H9 (cell line): ENCODE measurements at regions not wholly inside any gene's neighbourhood (a gene's known extent, or its start where the extent isn't known, plus 50 kb on each side); places are given as distances from the start of the nearest gene placed in this dataset.

Experiments used
- DNase-seq: peaks from one replicate; pipeline ENCODE4 v3.0.0-alpha.2; 2017
- H2AFZ ChIP-seq: one replicate; pipeline ENCODE4 v1.6.1; 2013; ENCODE audit warnings: mild to moderate bottlenecking, low read length, control low read depth, moderate library complexity
- H2AK5ac ChIP-seq: 2 replicates; pipeline ENCODE4 v1.6.1; 2013; ENCODE audit warnings: low read length, control low read depth, mixed read lengths; ENCODE audit not compliant: insufficient read length
- H2BK120ac ChIP-seq: one replicate; pipeline ENCODE4 v1.6.1; 2013; ENCODE audit warnings: low read depth, mild to moderate bottlenecking, low read length, control low read depth, inconsistent platforms; ENCODE audit not compliant: poor library complexity, severe bottlenecking
- H2BK12ac ChIP-seq: 2 replicates; pipeline ENCODE4 v1.6.1; 2013; ENCODE audit warnings: low read length, control low read depth, mixed read lengths, low read depth; ENCODE audit not compliant: insufficient read length
- H2BK15ac ChIP-seq: 2 replicates; pipeline ENCODE4 v1.6.1; 2013; ENCODE audit warnings: low read depth, low read length, control low read depth
- H2BK20ac ChIP-seq: one replicate; pipeline ENCODE4 v1.6.1; 2013; ENCODE audit warnings: low read depth, mild to moderate bottlenecking, low read length, control low read depth, inconsistent platforms; ENCODE audit not compliant: poor library complexity, severe bottlenecking
- H2BK5ac ChIP-seq: 2 replicates; pipeline ENCODE4 v1.6.1; 2013; ENCODE audit warnings: low read length, control low read depth, mixed read lengths; ENCODE audit not compliant: insufficient read length
- H3K14ac ChIP-seq: 2 replicates; pipeline ENCODE4 v1.6.1; 2013; ENCODE audit warnings: low read length, control low read depth; ENCODE audit not compliant: insufficient read depth
- H3K18ac ChIP-seq: 2 replicates; pipeline ENCODE4 v1.6.1; 2013; ENCODE audit warnings: low read depth, mild to moderate bottlenecking, mixed read lengths, low read length, control low read depth; ENCODE audit not compliant: insufficient read length
- H3K23ac ChIP-seq: 2 replicates; pipeline ENCODE4 v1.6.1; 2013; ENCODE audit warnings: low read length, control low read depth, mixed read lengths, low read depth; ENCODE audit not compliant: insufficient read length
- H3K23me2 ChIP-seq: 2 replicates; pipeline ENCODE4 v1.6.1; 2013; ENCODE audit warnings: low read depth, mild to moderate bottlenecking, mixed read lengths, low read length, control low read depth; ENCODE audit not compliant: insufficient read length, poor library complexity, severe bottlenecking
- H3K27ac ChIP-seq: 2 replicates; pipeline ENCODE4 v1.5.1; 2013; ENCODE audit warnings: low read length, control low read depth, mixed read lengths, low read depth; ENCODE audit not compliant: insufficient read length
- H3K27me3 ChIP-seq: 2 replicates; pipeline ENCODE4 v1.6.1; 2013; ENCODE audit warnings: low read length, control low read depth, inconsistent platforms; ENCODE audit not compliant: insufficient read depth
- H3K4ac ChIP-seq: 2 replicates; pipeline ENCODE4 v1.6.1; 2013; ENCODE audit warnings: low read depth, mild to moderate bottlenecking, control low read depth, inconsistent platforms, low read length, moderate library complexity
- H3K4me1 ChIP-seq: 2 replicates; pipeline ENCODE4 v1.6.1; 2013; ENCODE audit warnings: low read length, control low read depth, inconsistent platforms; ENCODE audit not compliant: insufficient read depth
- H3K4me2 ChIP-seq: 2 replicates; pipeline ENCODE4 v1.6.1; 2013; ENCODE audit warnings: low read length, control low read depth, mixed read lengths; ENCODE audit not compliant: insufficient read length, insufficient read depth
- H3K56ac ChIP-seq: 2 replicates; pipeline ENCODE4 v1.6.1; 2013; ENCODE audit warnings: low read depth, mild to moderate bottlenecking, mixed read lengths, low read length, control low read depth; ENCODE audit not compliant: insufficient read length
- H3K79me1 ChIP-seq: 2 replicates; pipeline ENCODE4 v1.6.1; 2013; ENCODE audit warnings: low read depth, mild to moderate bottlenecking, moderate library complexity, low read length, control low read depth, inconsistent platforms; ENCODE audit not compliant: insufficient read depth, poor library complexity, severe bottlenecking
- H3K79me2 ChIP-seq: 2 replicates; pipeline ENCODE4 v1.6.1; 2013; ENCODE audit warnings: low read length, control low read depth, inconsistent platforms; ENCODE audit not compliant: insufficient read depth
- H3K9ac ChIP-seq: 2 replicates; pipeline ENCODE4 v1.6.1; 2013; ENCODE audit warnings: low read length, control low read depth, mixed read lengths; ENCODE audit not compliant: insufficient read length; ENCODE audit errors: extremely low read depth
- H3K9me3 ChIP-seq: one replicate; pipeline ENCODE4 v1.6.1; 2013; ENCODE audit warnings: low read depth, low read length, inconsistent platforms; ENCODE audit not compliant: control insufficient read depth
- H3T11ph ChIP-seq: one replicate; pipeline ENCODE4 v1.6.1; 2013; ENCODE audit warnings: mild to moderate bottlenecking, low read length, control low read depth, inconsistent platforms
- H4K20me1 ChIP-seq: one replicate; pipeline ENCODE4 v1.6.1; 2013; ENCODE audit not compliant: control insufficient read depth, insufficient read length, insufficient read depth
- H4K5ac ChIP-seq: 2 replicates; pipeline ENCODE4 v1.6.1; 2013; ENCODE audit warnings: low read depth, mild to moderate bottlenecking, mixed read lengths, low read length, control low read depth; ENCODE audit not compliant: insufficient read length
- H4K8ac ChIP-seq: replicated peaks from 2 replicates; pipeline ENCODE4 v1.6.1; 2013; ENCODE audit warnings: low read length, control low read depth, mixed read lengths, low read depth; ENCODE audit not compliant: insufficient read length
- H4K91ac ChIP-seq: 2 replicates; pipeline ENCODE4 v1.6.1; 2013; ENCODE audit warnings: low read depth, mild to moderate bottlenecking, moderate library complexity, mixed read lengths, low read length, control low read depth; ENCODE audit not compliant: insufficient read length
- H3K27ac Mint-ChIP-seq, 3 experiments: 2 replicates in 2 of 3; 3 replicates in 1 of 3; pipeline ENCODE4 v1.8.0; 2020 to 2021; ENCODE audit warnings: mixed read lengths in 3 of 3, mild to moderate bottlenecking in 1 of 3, moderate library complexity in 1 of 3
- H3K27me3 Mint-ChIP-seq: 2 replicates; pipeline ENCODE4 v1.8.0; 2021; ENCODE audit warnings: low read depth, mild to moderate bottlenecking, moderate library complexity, mixed read lengths
- H3K36me3 Mint-ChIP-seq, 3 experiments: 2 replicates in 2 of 3; 3 replicates in 1 of 3; pipeline ENCODE4 v1.8.0; 2020 to 2021; ENCODE audit warnings: low read depth in 3 of 3, mixed read lengths in 3 of 3; ENCODE audit not compliant: insufficient read depth in 1 of 3
- H3K4me1 Mint-ChIP-seq, 2 experiments: 2 replicates each; pipeline ENCODE4 v1.8.0; 2020; ENCODE audit warnings: mixed read lengths in 2 of 2
- H3K4me3 Mint-ChIP-seq, 2 experiments: 2 replicates in 1 of 2; 3 replicates in 1 of 2; pipeline ENCODE4 v1.8.0; 2020 to 2021; ENCODE audit warnings: mild to moderate bottlenecking in 2 of 2, mixed read lengths in 2 of 2, moderate library complexity in 1 of 2
- H3K9me3 Mint-ChIP-seq, 2 experiments: 2 replicates in 1 of 2; 3 replicates in 1 of 2; pipeline ENCODE4 v1.8.0; 2020; ENCODE audit warnings: mild to moderate bottlenecking in 2 of 2, mixed read lengths in 2 of 2, moderate library complexity in 1 of 2
- CTCF ChIP-seq: fragments of 200-600 bp; sonication (generic); conservative IDR thresholded peaks from 3 replicates; pipeline ENCODE4 v1.8.0; 2021; ENCODE audit warnings: antibody characterized with exemption, mild to moderate bottlenecking
- WGBS: extraction: QIAGEN DNeasy Blood & Tissue Kit; methylation state at CpG from one replicate; pipeline ENCODE4 v1.1.7; 2013; ENCODE audit warnings: missing lambda C conversion rate, low lambda C conversion rate, mixed read lengths; ENCODE audit not compliant: insufficient read length; ENCODE audit errors: extremely low coverage; 5-methylcytosine and 5-hydroxymethylcytosine counted together

GRCh38 chr21:25214676-25215075, 392.6 kb downstream of the MRPL39 start:
- no peak overlapping the region for H3K56ac ChIP-seq
- H3K79me2 ChIP-seq, result no peaks in the 10 kb centered on the region
- no peak overlapping the region for H2AFZ ChIP-seq
- H2BK20ac ChIP-seq, result no peak overlapping the region
- no peaks in the 10 kb centered on the region for H3K4me1 ChIP-seq
- no peak overlapping the region for H2BK15ac ChIP-seq
- no peak overlapping the region for H2AK5ac ChIP-seq
- H3K4me2 ChIP-seq, result no peak overlapping the region
- no peaks in the 10 kb centered on the region for H3K79me1 ChIP-seq
- no peaks in the 10 kb centered on the region for H3K27me3 Mint-ChIP-seq
- DNase-seq, result no peak
- no peak overlapping the region for H2BK12ac ChIP-seq
- no peak overlapping the region for H3K27ac Mint-ChIP-seq
- H3K27me3 ChIP-seq, result no peaks in the 10 kb centered on the region
- H3K9me3 ChIP-seq, result no peaks in the 10 kb centered on the region
- no peak overlapping the region for H4K91ac ChIP-seq
- H4K20me1 ChIP-seq, result no peaks in the 10 kb centered on the region
- H3K4me3 Mint-ChIP-seq, result no peak overlapping the region
- H3K9ac ChIP-seq, result no peak overlapping the region
- no peak overlapping the region for H3K18ac ChIP-seq
- no peak overlapping the region for H3K23ac ChIP-seq
- peaks cover 0 to 2% (median 0%) of the 10 kb centered on the region in 3 experiments; a peak in 1 of 7 replicates for H3K36me3 Mint-ChIP-seq
- H2BK5ac ChIP-seq, result no peak overlapping the region
- no CpG with 5 or more reads among the region's 8 CpGs for WGBS
- no peak overlapping the region for H4K8ac ChIP-seq
- H2BK120ac ChIP-seq, result no peak overlapping the region
- TF ChIP-seq CTCF, result no peak
- H3T11ph ChIP-seq, result no peak overlapping the region
- H3K4me1 Mint-ChIP-seq, result no peaks in the 10 kb centered on the region
- no peak overlapping the region for H3K14ac ChIP-seq
- H3K9me3 Mint-ChIP-seq, result peaks cover 33 to 60% of the 10 kb centered on the region in 2 experiments
- no peak overlapping the region for H3K4ac ChIP-seq
- H3K23me2 ChIP-seq, result no peaks in the 10 kb centered on the region
- H4K5ac ChIP-seq, result no peak overlapping the region
- no peak overlapping the region for H3K27ac ChIP-seq
